GM23338 (cell line): ENCODE measurements at regions not wholly inside any gene's neighbourhood (a gene's known extent, or its start where the extent isn't known, plus 50 kb on each side); places are given as distances from the start of the nearest gene placed in this dataset.

Experiments used
- ATAC-seq: fragments of 200-7000 bp; cut with Tn5 transposase; 3 replicates; pipeline ENCODE4 v1.9.1; 2020
- DNase-seq: peaks from one replicate; pipeline ENCODE4 v3.0.0-alpha.2; 2015; ENCODE audit warnings: low spot score
- H2AFZ ChIP-seq: fragments of 200-600 bp; sonication (generic); 2 replicates; pipeline ENCODE4 v1.8.0; 2016; ENCODE audit warnings: antibody characterized with exemption, mild to moderate bottlenecking, moderate library complexity
- H3F3A ChIP-seq: fragments of 200-600 bp; sonication (generic); replicated peaks from 2 replicates; pipeline ENCODE4 v1.8.0; 2017; ENCODE audit warnings: antibody characterized with exemption, mixed run types, low read depth
- H3K27ac ChIP-seq: fragments of 200-600 bp; sonication (generic); 2 replicates; pipeline ENCODE4 v1.6.1; 2016; ENCODE audit warnings: low read depth
- H3K27me3 ChIP-seq: fragments of 200-600 bp; sonication (generic); 2 replicates; pipeline ENCODE4 v1.8.0; 2016; ENCODE audit warnings: mild to moderate bottlenecking, mixed run types, moderate library complexity; ENCODE audit not compliant: insufficient read depth
- H3K36me3 ChIP-seq: fragments of 200-600 bp; sonication (generic); 2 replicates; pipeline ENCODE4 v1.8.0; 2016; ENCODE audit warnings: mild to moderate bottlenecking; ENCODE audit not compliant: insufficient read depth
- H3K4me1 ChIP-seq: fragments of 200-600 bp; sonication (generic); 2 replicates; pipeline ENCODE4 v1.8.0; 2016; ENCODE audit warnings: mild to moderate bottlenecking, moderate library complexity; ENCODE audit not compliant: insufficient read depth
- H3K4me2 ChIP-seq: fragments of 200-600 bp; sonication (generic); 2 replicates; pipeline ENCODE4 v1.7.1; 2017; ENCODE audit warnings: mixed run types
- H3K4me3 ChIP-seq: fragments of 200-600 bp; sonication (generic); 2 replicates; pipeline ENCODE4 v1.6.1; 2016; ENCODE audit warnings: mixed run types
- H3K79me2 ChIP-seq: fragments of 200-600 bp; sonication (generic); replicated peaks from 2 replicates; pipeline ENCODE4 v1.8.0; 2017; ENCODE audit warnings: mild to moderate bottlenecking; ENCODE audit not compliant: insufficient read depth
- H3K9me2 ChIP-seq: fragments of 200-600 bp; sonication (generic); 2 replicates; pipeline ENCODE4 v1.8.0; 2017; ENCODE audit not compliant: insufficient read depth
- H4K20me1 ChIP-seq: fragments of 200-600 bp; sonication (generic); replicated peaks from 2 replicates; pipeline ENCODE4 v1.8.0; 2017; ENCODE audit warnings: mild to moderate bottlenecking; ENCODE audit not compliant: insufficient read depth
- H3K27ac Mint-ChIP-seq: 2 replicates; pipeline ENCODE4 v1.8.0; 2020; ENCODE audit warnings: inconsistent platforms, mild to moderate bottlenecking, moderate library complexity, mixed read lengths
- H3K27me3 Mint-ChIP-seq: 3 replicates; pipeline ENCODE4 v1.8.0; 2022; ENCODE audit warnings: low read depth, mild to moderate bottlenecking, moderate library complexity, mixed read lengths, inconsistent platforms; ENCODE audit not compliant: insufficient read depth, poor library complexity
- H3K36me3 Mint-ChIP-seq: 3 replicates; pipeline ENCODE4 v1.8.0; 2021; ENCODE audit warnings: low read depth, mild to moderate bottlenecking, inconsistent platforms, moderate library complexity, mixed read lengths
- H3K4me1 Mint-ChIP-seq: 3 replicates; pipeline ENCODE4 v1.8.0; 2020; ENCODE audit warnings: mild to moderate bottlenecking, inconsistent platforms, mixed read lengths
- H3K4me3 Mint-ChIP-seq: 3 replicates; pipeline ENCODE4 v1.8.0; 2021; ENCODE audit warnings: moderate library complexity, mild to moderate bottlenecking, inconsistent platforms, mixed read lengths
- H3K9me3 Mint-ChIP-seq: 3 replicates; pipeline ENCODE4 v1.8.0; 2020; ENCODE audit warnings: moderate library complexity, mild to moderate bottlenecking, inconsistent platforms, mixed read lengths
- EZH2 ChIP-seq: fragments of 200-600 bp; sonication (generic); IDR thresholded peaks from one replicate; pipeline ENCODE4 v1.8.0; 2017; ENCODE audit warnings: antibody characterized with exemption, mild to moderate bottlenecking, low read depth; ENCODE audit not compliant: unreplicated experiment
- EZH2phosphoT487 ChIP-seq: fragments of 200-600 bp; sonication (generic); IDR thresholded peaks from one replicate; pipeline ENCODE4 v1.8.1; 2018; ENCODE audit warnings: antibody characterized with exemption; ENCODE audit not compliant: unreplicated experiment
- JUNB ChIP-seq: IDR thresholded peaks from one replicate; pipeline ENCODE4 v1.6.1; 2016; ENCODE audit warnings: antibody characterized with exemption; ENCODE audit not compliant: unreplicated experiment
- NANOG ChIP-seq: IDR thresholded peaks from 2 replicates; pipeline ENCODE4 v1.6.1; 2016; ENCODE audit warnings: antibody characterized with exemption, borderline replicate concordance
- STAT1 ChIP-seq: IDR thresholded peaks from one replicate; pipeline ENCODE4 v1.6.1; 2016; ENCODE audit warnings: antibody characterized with exemption; ENCODE audit not compliant: unreplicated experiment
- ZNF114 ChIP-seq: fragments of 250-450 bp; sonication (Bioruptor Pico); IDR thresholded peaks from 2 replicates; pipeline ENCODE4 v1.5.0; 2020; ENCODE audit warnings: mild to moderate bottlenecking, moderate library complexity
- ZNF331 ChIP-seq: fragments of 250-450 bp; sonication (Bioruptor Pico); IDR thresholded peaks from 2 replicates; pipeline ENCODE4 v1.5.0; 2020; ENCODE audit warnings: low read depth, mild to moderate bottlenecking, moderate library complexity
- TF ChIP-seq, protein P1 (sequence below): IDR thresholded peaks from one replicate; pipeline ENCODE4 v1.6.1; 2018; ENCODE audit warnings: antibody characterized with exemption; ENCODE audit not compliant: unreplicated experiment
- TF ChIP-seq, protein P2 (sequence below): IDR thresholded peaks from 2 replicates; pipeline ENCODE4 v1.6.1; 2016; ENCODE audit warnings: antibody characterized with exemption
- TF ChIP-seq, protein P3 (sequence below), 2 experiments: fragments of 200-600 bp in 1 of 2; sonication (generic) in 1 of 2; conservative IDR thresholded peaks; 2 replicates each; pipeline versions ENCODE4 v1.5.1 to v1.6.1; 2016 to 2017; ENCODE audit warnings: antibody characterized with exemption in 2 of 2, low read depth in 2 of 2, mild to moderate bottlenecking in 2 of 2, moderate library complexity in 1 of 2

DNA sequence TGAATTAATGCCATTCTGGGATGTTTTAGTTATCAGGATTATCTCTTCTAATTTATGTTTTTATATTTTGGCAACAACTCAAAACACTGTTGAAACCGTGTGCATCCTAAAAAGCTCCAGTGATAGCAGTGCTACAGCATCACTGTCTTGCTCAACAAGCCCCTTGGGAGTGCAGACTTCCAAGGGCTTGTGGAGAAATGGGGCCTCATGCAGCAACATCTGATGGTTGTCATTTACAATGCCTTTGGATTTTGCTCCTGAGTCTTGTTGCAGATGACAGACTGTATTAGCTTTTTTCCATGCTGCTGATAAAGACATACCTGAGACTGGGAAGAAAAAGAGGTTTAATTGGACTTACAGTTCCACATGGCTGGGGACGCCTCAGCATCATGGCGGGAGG lies 515.4 kb downstream of the NEBL start:
- Mint-ChIP-seq H3K36me3 (peaks cover 23% of the 10 kb centered on the region), H3K27ac (no peak overlapping the region), H3K4me1 (no peaks in the 10 kb centered on the region; the same call in 2 of the 3 replicates), H3K9me3 (peaks cover 7% of the 10 kb centered on the region), H3K4me3 (no peak overlapping the region), H3K27me3 (no peaks in the 10 kb centered on the region)
- H3K79me2 ChIP-seq: peaks cover 6% of the 10 kb centered on the region; the same call in 1 of the 2 replicates
- H3F3A ChIP-seq: no peaks in the 10 kb centered on the region
- no peak overlapping the region for H3K27ac ChIP-seq
- H3K27me3 ChIP-seq: no peaks in the 10 kb centered on the region
- H4K20me1 ChIP-seq: no peaks in the 10 kb centered on the region
- no peak for ATAC-seq
- no peaks in the 10 kb centered on the region for H3K4me1 ChIP-seq
- peaks cover 9% of the 10 kb centered on the region; the same call in 1 of the 2 replicates for H3K36me3 ChIP-seq
- no peak for DNase-seq
- TF ChIP-seq STAT1 (no peak), ZNF114 (no peak), NANOG (no peak), EZH2phosphoT487 (no peak), EZH2 (no peak), JUNB (no peak), ZNF331 (no peak)
- TF ChIP-seq, protein P1, sequence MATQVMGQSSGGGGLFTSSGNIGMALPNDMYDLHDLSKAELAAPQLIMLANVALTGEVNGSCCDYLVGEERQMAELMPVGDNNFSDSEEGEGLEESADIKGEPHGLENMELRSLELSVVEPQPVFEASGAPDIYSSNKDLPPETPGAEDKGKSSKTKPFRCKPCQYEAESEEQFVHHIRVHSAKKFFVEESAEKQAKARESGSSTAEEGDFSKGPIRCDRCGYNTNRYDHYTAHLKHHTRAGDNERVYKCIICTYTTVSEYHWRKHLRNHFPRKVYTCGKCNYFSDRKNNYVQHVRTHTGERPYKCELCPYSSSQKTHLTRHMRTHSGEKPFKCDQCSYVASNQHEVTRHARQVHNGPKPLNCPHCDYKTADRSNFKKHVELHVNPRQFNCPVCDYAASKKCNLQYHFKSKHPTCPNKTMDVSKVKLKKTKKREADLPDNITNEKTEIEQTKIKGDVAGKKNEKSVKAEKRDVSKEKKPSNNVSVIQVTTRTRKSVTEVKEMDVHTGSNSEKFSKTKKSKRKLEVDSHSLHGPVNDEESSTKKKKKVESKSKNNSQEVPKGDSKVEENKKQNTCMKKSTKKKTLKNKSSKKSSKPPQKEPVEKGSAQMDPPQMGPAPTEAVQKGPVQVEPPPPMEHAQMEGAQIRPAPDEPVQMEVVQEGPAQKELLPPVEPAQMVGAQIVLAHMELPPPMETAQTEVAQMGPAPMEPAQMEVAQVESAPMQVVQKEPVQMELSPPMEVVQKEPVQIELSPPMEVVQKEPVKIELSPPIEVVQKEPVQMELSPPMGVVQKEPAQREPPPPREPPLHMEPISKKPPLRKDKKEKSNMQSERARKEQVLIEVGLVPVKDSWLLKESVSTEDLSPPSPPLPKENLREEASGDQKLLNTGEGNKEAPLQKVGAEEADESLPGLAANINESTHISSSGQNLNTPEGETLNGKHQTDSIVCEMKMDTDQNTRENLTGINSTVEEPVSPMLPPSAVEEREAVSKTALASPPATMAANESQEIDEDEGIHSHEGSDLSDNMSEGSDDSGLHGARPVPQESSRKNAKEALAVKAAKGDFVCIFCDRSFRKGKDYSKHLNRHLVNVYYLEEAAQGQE: no peak
- TF ChIP-seq, protein P2, sequence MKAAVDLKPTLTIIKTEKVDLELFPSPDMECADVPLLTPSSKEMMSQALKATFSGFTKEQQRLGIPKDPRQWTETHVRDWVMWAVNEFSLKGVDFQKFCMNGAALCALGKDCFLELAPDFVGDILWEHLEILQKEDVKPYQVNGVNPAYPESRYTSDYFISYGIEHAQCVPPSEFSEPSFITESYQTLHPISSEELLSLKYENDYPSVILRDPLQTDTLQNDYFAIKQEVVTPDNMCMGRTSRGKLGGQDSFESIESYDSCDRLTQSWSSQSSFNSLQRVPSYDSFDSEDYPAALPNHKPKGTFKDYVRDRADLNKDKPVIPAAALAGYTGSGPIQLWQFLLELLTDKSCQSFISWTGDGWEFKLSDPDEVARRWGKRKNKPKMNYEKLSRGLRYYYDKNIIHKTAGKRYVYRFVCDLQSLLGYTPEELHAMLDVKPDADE: no peak
- TF ChIP-seq, protein P3, sequence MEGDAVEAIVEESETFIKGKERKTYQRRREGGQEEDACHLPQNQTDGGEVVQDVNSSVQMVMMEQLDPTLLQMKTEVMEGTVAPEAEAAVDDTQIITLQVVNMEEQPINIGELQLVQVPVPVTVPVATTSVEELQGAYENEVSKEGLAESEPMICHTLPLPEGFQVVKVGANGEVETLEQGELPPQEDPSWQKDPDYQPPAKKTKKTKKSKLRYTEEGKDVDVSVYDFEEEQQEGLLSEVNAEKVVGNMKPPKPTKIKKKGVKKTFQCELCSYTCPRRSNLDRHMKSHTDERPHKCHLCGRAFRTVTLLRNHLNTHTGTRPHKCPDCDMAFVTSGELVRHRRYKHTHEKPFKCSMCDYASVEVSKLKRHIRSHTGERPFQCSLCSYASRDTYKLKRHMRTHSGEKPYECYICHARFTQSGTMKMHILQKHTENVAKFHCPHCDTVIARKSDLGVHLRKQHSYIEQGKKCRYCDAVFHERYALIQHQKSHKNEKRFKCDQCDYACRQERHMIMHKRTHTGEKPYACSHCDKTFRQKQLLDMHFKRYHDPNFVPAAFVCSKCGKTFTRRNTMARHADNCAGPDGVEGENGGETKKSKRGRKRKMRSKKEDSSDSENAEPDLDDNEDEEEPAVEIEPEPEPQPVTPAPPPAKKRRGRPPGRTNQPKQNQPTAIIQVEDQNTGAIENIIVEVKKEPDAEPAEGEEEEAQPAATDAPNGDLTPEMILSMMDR (conservative IDR thresholded peaks at IDR 0.05; ENCODE audit: low read depth in 2 of 2): no peak
- H3K4me3 ChIP-seq: no peak overlapping the region
- H3K9me2 ChIP-seq: peaks cover 18% of the 10 kb centered on the region; the same call in 1 of the 2 replicates
- H3K4me2 ChIP-seq: no peak overlapping the region
- no peak overlapping the region for H2AFZ ChIP-seq

DNA sequence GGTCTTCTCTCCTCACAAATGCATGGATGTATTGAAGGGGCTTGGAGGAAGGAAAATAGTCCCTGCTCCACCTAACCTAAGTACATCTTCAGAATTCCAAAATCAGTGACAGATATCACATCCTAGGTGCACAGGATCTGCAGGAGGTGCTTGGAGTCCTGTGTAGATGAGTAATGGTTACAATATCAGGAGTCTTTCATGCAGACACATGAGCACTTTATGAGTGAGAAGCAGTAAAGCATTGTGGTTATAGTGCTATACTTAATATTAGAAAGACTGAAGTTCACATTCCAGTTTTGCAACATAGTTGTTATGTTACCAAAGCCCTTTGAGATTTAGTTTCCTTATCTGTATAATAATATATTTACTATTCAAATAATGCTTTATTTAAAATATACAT lies 516.7 kb downstream of the NEBL start:
- peaks cover 7% of the 10 kb centered on the region for H3K9me3 Mint-ChIP-seq
- ATAC-seq (no peak), DNase-seq (no peak)
- Histone ChIP-seq H3F3A (no peaks in the 10 kb centered on the region), H3K27ac (no peak overlapping the region), H4K20me1 (no peaks in the 10 kb centered on the region), H2AFZ (no peak overlapping the region), H3K4me1 (no peaks in the 10 kb centered on the region), H3K79me2 (peaks cover 19% of the 10 kb centered on the region), H3K9me2 (peaks cover 9% of the 10 kb centered on the region; the same call in 1 of the 2 replicates), H3K4me2 (no peak overlapping the region), H3K27me3 (no peaks in the 10 kb centered on the region), H3K36me3 (peaks cover 9% of the 10 kb centered on the region; the same call in 1 of the 2 replicates), H3K4me3 (no peak overlapping the region)
- H3K27ac Mint-ChIP-seq: no peak overlapping the region
- H3K4me3 Mint-ChIP-seq: no peak overlapping the region
- no peaks in the 10 kb centered on the region for H3K4me1 Mint-ChIP-seq
- H3K36me3 Mint-ChIP-seq: peaks cover 23% of the 10 kb centered on the region
- H3K27me3 Mint-ChIP-seq: no peaks in the 10 kb centered on the region
- no peak for TF ChIP-seq STAT1
